ENCODE measurements at regions not wholly inside any gene's neighbourhood (a gene's known extent, or its start where the extent isn't known, plus 50 kb on each side); places are given as distances from the start of the nearest gene placed in this dataset.
"Not testable (repeated sequence)": the region's sequence is repeated elsewhere in the genome, so short reads cannot be mapped to it uniquely, and the experiment has no call there.

DNA sequence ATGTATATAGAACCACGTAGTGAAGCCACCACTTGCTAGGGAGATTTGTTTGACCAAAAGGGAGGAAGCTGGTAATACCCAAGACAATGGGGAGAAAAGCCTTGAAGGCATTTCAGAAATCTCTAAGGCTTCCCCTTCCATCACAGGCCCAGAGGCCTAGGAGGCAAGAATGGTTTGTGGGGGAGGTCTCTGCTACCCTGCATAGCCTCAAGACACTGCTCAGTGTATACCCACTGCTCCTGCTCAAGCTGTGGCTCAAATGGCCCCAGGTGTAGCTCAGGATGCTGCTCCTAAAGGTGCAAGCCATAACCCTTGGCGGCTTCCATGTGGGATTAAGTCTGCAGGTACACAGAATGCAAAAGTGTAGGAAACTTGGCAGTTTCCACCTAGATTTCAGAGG, 1105.8 kb downstream of the GATA3 start:
- in situ Hi-C loops (cut with MboI; ENCODE audit: low sequenced_read_pairs) = no loop called here

DNA sequence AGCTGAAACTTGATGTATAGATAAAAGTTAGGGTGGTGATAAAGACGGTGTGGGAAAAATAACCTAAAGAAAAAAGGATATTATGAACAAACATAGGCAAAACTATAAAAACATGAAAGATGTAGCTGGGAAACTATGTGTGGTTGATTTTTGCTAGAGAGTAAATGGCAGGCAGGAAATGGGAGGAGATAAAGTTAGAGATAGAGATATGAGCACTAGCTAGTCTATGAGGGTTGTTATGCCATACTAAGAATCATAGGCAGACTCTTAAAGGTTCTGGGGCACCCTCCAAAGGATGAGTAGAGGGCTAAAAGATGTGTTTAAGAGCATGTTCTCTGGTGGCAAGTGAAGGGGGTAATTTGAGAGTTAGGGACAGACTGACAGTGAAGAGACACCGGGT, 1109.2 kb downstream of the GATA3 start:
- in situ Hi-C loops (cut with MboI; ENCODE audit: low sequenced_read_pairs) = no loop called here

DNA sequence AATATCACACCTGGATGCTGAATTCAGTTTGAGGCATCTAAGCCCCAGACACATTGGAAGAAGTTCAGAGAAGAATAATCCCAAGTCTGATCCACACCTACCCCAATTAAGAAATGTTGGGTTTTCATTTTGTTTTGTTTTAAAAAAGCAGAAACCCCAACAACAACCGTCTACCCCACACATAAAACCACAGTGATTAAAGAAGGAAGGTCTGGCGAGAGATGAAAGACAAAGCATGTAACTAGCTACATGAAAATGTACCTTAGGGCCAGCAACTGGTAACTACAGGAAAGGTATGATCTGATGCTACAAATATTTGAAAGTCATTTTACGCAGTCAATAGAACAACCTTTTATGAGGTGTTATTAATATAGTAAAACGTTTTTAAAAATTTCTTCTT, 1112.3 kb downstream of the GATA3 start:
- in situ Hi-C loops (cut with MboI; ENCODE audit: low sequenced_read_pairs) = no loop called here

DNA sequence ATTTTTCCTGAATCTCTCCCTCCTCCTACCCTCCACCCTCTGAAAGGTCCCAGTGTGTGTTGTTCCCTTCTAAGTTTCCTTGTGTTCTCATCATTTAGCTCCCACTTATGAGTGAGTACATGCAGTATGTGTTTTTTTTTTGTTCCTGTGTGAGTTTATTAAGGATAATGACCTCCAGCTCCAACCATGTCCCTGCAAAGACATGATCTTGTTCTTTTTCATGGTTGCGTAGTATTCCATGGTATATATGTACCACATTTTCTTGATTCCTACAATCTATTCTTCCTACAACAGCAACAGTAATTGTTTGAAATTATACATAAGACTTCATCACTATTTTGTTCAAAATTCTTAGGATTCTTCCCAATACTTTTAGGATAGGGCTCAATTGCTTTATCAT, 1117.8 kb downstream of the GATA3 start:
- in situ Hi-C loops (cut with MboI; ENCODE audit: low sequenced_read_pairs) = no loop called here

DNA sequence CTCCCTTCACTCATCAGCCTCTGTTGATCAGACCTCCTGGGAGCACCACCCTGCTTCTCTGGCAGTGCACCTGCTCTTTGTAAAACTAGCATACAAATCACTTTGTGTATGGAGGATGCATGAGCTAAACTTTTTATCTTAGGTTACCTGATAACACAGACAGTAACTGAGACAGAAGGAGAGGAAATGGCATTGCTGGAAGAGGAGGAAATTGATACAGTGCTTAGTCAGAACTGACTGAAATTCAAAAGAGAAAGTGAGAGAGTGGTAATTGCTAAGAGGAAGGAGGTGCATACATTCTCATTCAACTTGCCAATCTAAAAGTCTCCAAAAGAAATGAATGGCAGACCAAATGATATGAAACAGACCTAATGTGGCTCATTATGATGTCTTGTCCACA, 1120.7 kb downstream of the GATA3 start:
- in situ Hi-C loops (cut with MboI; ENCODE audit: low sequenced_read_pairs) = no loop called here

DNA sequence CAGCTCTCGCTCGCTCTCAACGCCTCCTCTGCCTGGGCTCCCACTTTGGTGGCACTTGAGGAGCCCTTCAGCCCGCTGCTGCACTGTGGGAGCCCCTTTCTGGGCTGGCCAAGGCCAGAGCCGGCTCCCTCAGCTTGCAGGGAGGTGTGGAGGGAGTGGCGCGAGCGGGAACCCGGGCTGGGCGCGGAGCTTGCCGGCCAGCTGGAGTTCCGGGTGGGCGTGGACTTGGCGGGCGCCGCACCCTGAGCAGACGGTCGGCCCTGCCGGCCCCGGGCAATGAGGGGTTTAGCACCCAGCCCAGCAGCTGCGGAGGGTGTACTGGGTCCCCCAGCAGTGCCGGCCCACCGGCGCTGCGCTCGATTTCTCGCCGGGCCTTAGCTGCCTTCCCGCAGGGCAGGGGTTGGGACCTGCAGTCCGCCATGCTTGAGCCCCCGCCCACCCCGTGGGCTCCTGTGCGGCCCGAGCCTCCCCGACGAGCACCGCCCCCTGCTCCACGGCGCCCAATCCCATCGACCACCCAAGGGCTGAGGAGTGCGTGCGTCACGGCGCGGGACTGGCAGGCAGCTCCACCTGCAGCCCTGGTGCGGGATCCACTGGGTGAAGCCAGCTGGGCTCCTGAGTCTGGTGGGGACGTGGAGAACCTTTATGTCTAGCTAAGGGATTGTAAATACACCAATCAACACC, 1128.9 kb downstream of the GATA3 start:
- in situ Hi-C loops (cut with MboI; ENCODE audit: low sequenced_read_pairs) = not testable (repeated sequence)

DNA sequence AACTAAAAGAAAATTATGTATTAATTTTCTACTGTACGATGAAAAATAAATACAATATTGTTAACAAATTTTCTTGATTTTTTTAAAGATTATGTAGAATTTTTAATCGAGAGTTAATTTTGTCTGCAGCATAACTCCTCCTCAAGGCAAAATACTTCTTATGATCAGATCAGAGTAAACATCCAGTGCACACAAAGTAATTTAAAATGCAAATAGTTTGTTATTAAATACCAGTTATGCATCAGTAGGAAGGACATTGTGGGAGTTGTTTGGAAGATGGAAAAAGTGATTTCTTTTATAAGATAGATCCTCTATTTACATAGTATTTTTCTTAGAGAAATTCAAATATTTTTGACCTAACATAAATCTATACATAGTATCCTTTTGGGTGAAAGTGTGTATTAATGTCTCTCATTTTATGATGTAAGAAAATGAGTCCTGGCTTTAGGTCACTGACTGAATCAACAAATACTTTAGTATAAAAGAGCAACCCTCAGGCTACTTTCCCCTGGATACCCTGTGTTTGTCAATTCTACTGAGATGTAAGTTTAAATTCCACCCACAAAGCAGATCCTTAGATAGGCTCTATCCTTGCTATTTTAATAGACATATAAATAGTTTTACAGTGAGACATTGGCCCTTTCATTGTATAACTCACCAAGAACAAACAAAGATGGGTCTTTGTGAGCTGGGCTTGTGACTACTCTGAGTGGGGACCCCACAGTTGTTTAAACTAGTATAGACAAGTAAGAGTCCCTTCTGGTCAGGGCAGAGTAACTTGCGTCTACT, 1133.7 kb downstream of the GATA3 start:
- in situ Hi-C loops (cut with MboI; ENCODE audit: low sequenced_read_pairs) = no loop called here

DNA sequence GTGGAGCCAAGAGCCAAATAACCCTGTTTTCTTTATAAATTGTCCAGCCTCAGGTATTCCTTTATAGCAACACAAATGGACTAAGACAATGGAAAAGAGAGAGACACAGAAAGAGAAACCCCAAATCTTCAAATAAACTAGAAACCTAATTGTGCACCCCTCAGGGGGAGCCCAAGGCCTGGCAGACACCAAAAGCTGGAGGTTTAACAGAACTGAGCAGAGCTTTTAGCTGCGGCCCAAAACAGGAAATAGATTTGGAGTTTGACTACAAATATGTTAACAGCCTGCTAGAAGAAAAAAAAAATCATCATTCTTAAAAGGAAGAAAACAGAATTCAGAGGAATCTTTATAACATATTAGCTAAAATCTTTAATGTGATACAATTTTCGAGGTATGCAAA, 1135.0 kb downstream of the GATA3 start:
- in situ Hi-C loops (cut with MboI; ENCODE audit: low sequenced_read_pairs) = no loop called here

DNA sequence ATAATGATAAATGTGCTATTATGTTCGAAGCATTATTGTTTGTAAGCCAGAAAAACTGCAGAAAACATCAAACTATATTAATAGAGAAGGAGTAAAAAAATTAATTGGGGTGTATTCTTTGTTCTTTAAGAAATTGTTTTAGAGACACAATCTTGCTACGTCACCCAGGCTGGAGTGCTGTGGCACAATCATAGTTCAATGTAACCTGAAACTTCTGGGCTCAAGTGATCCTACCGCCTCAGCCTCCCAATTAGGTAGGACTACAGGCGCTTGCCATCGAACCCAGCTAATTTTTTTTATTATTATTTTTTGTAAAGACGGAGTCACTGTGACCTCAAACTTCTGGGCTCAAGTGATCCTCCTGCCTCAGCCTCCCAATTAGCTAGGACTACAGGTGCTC, 1138.6 kb downstream of the GATA3 start:
- in situ Hi-C loops (cut with MboI; ENCODE audit: low sequenced_read_pairs) = no loop called here

DNA sequence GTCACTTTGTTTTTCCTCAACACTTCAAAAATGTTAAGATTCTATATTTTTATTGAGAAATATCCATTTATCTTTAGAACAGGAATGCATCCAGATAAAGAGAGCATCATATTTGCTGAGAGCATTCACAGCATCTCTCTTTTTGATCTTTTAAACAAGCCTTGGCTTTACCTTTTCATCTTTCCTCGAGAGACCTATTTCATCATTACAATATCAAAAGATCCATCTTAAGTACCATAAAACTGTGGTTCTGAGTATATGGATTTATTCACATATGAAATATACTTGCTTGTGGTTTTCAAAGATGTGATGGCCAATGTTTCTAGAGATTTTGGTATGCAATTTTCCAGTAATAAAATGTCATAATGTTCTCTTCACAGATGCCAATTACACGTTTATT, 1140.9 kb downstream of the GATA3 start:
- in situ Hi-C loops (cut with MboI; ENCODE audit: low sequenced_read_pairs) = no loop called here

DNA sequence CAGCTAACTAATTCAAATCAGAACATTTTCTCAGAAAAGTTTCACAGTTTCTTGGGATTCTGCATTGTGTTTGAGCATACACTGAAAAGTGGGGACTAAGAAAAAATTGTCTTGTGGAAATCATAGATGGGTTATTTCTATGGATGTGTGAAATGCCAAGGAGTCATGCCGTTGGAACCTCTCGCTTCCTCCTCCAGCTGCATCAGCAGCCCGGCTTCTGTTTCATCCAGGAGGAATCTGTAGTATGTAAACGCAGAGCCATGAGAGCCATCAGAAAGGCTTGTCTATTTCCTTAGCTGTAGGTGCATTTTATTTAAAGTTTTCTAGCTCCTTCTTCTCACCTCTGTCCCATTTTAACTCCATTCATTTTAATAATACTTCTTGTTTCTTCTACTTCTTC, 1144.1 kb downstream of the GATA3 start:
- in situ Hi-C loops (cut with MboI; ENCODE audit: low sequenced_read_pairs) = no loop called here

DNA sequence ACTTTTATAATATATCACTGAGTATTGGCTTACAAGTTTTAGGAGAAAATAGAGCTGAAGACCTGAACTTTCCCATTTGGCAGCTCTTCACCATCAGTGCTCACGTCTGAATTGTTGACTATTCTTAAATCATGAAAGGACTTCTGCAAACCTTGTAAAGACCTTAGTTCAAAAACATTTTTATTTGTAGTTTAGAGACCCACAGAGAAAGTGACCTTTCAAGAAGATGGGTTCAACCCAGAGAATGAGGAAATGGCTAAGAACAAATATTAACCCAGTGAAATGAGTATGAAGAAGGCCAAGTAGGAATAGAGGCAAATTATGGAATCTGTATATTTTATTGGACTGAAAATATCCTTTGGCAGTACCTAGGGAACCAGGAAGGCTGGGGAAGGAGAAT, 1151.1 kb downstream of the GATA3 start:
- in situ Hi-C loops (cut with MboI; ENCODE audit: low sequenced_read_pairs) = loop anchor here (25.0 kb wide), 1 partner anchor 1343 kb away; no protein-coding TSS in a partner anchor

DNA sequence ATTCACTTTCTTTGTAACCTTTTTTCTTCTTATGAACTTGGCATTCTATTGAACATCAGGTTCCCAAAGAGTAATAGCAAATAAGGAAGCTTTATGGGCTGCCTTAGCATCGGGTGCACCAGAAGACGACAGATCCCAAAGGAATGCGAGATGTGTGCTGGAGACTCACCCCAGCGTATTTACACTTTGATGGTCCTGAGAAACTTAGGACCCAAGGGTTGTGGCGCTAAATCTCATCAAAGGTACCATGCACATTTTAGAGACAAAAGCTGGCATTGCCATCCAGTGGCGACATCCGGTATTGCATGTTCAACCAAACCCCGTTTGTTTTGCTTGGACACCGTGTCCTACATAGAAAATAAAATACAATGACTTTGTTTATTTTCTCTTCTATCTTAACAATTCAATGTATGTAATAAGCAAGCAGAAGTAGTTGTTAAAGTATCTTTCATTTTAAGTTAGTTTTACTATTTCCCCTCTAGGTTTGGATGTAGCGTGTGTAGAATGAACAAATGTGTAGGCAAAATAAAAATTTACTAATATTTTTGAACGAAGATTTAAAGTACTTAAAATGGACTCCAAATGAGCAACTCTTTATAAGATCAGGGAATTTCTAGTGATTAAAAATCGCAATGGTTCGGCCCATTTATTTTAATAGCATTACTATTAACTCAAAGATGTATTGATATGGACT, 1154.8 kb downstream of the GATA3 start:
- in situ Hi-C loops (cut with MboI; ENCODE audit: low sequenced_read_pairs) = loop anchor here (25.0 kb wide), 1 partner anchor 1347 kb away; no protein-coding TSS in a partner anchor

DNA sequence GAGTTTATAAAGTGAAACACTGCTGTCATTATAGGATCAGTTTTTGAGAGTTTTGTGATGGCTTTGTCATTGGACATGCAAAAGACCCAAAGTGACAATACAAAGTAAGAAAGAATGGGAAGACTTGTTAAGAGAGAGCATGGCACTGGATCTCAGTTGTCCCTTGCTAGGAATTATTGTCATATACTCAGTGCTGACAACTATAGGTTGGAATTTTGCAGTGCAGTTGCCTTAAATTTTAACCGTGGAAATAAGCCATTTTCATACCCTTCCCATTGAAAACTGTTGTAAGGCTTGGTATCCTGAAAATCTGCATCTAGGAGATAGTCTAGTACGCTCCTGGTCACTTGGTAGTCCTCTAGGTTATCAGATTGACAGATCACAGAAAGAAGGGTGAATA, 1156.7 kb downstream of the GATA3 start:
- in situ Hi-C loops (cut with MboI; ENCODE audit: low sequenced_read_pairs) = loop anchor here (25.0 kb wide), 1 partner anchor 1349 kb away; no protein-coding TSS in a partner anchor

DNA sequence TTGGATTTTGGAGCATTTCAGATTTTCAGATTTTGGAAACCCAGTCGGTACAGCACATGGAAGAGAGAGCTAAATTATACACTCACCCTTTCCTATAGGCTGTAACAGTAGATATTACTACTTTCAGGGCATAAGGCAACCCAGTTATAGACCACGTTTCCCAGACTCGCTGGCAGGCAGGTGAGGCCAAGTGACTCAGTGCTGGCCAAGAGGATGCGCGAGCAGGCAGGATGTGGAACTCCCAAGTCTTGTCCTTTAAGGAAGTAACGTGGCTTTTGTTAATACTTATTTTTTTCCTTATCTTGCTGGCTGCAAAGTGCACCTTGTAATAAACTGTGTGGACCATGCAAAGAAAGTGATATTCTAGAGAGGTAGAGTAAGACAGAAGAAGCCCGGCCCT, 1160.1 kb downstream of the GATA3 start:
- in situ Hi-C loops (cut with MboI; ENCODE audit: low sequenced_read_pairs) = loop anchor here (25.0 kb wide), 1 partner anchor 1352 kb away; no protein-coding TSS in a partner anchor

DNA sequence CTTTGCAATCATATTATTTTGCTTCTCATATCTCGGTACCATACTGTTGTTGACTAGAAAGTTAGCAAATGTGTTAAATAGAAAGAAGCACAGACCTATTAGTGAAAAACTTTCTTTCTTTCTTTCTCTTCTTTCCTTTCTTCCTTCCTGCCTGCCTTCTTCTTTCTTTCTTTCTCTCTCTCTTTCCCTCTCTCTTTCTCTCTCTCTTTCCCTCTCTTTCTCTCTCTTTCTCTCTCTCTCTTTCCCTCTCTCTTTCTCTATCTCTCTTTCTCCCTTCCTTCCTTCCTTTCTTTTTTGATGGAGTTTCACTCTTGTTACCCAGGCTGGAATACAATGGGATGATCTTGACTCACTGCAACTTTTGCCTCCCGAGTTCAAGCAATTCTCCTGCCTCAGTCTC, 1160.6 kb downstream of the GATA3 start:
- in situ Hi-C loops (cut with MboI; ENCODE audit: low sequenced_read_pairs) = loop anchor here (25.0 kb wide), 1 partner anchor 1353 kb away; no protein-coding TSS in a partner anchor

DNA sequence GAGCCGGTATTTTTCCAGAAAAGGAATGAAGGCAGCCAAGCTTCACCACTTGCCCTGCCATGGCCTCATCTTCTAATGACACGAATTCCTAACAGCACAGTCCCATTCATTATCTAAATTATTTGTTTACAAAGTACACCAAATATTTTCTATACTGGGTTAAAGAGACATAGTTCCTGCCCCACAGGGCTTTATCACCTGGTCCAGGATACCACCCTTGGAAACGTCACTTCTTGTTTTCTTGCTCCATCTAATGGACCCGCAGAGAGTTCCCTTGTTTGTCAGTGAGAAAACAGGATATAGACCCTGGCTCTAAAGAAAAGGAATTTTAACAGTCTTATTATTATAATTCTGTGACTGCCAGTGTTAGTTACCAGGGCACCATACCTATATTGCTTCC, 1165.4 kb downstream of the GATA3 start:
- in situ Hi-C loops (cut with MboI; ENCODE audit: low sequenced_read_pairs) = loop anchor here (25.0 kb wide), 1 partner anchor 1358 kb away; no protein-coding TSS in a partner anchor

DNA sequence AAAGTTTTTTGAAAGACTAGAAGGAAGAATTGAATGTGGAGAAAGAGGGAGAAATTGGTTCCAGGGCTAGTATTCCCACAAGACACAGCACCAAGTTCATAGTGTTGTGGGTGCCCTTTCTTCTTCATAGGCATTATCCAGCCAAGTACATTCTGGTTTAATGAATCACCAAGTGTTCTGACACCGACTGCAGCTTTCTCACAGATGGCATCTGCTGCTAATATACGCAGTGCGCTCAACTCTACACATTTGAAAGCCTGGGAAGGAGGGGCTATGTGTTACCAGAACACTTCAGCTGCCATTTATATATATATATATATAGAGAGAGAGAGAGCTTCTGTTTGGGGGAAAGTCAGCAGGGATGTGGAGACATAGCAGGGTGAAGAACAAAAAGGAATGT, 1168.4 kb downstream of the GATA3 start:
- in situ Hi-C loops (cut with MboI; ENCODE audit: low sequenced_read_pairs) = loop anchor here (25.0 kb wide), 1 partner anchor 1361 kb away; no protein-coding TSS in a partner anchor

DNA sequence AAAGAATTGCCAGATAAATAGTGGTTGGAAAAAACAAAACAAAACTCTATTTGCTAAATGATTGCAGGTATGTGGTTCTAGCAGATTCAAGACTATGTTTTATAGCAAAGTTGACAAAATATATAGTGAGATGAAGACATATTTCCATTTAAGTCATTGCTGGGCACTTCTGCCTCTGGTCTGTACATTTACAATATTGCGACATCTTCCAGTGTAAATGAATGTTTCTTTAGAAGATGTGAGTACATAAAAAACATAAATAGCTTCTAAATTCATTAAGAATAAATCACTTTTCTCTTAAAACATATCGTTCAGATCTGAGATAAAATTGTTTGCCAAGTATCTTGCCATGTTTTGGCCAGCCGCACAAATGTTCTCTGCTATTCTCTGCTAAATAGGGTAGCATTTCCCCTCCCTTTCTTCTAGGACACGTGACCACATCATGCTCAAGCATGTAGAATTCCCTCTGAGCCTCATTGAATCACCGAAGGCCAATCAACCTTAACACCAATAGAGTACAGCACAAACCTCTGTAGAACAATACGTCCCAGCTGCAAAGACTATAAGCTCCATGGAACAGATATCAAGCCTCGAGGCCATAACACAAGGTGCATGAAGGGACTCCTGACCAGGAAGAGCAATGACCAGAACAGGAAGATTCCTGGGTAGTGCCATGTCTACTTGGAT, 1173.3 kb downstream of the GATA3 start:
- in situ Hi-C loops (cut with MboI; ENCODE audit: low sequenced_read_pairs) = no loop called here

DNA sequence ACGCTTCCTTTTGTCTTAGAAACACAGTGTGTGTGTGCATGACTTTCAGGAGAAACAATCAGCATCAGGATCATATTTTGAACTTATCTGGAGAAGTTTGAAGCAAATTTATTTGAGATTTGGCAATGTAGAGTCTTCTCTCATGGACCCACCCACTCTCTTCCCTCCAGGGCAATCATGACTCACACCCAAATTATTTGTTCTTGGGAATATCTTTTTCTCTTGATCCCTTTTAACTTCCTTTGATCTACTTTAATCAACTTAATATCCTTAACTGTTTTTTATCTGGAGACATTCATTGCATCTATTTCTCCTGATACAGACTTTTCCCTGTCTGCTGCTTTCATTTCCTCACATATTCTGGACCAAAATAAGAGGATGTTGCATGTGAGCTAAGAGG, 1174.3 kb downstream of the GATA3 start:
- in situ Hi-C loops (cut with MboI; ENCODE audit: low sequenced_read_pairs) = no loop called here

DNA sequence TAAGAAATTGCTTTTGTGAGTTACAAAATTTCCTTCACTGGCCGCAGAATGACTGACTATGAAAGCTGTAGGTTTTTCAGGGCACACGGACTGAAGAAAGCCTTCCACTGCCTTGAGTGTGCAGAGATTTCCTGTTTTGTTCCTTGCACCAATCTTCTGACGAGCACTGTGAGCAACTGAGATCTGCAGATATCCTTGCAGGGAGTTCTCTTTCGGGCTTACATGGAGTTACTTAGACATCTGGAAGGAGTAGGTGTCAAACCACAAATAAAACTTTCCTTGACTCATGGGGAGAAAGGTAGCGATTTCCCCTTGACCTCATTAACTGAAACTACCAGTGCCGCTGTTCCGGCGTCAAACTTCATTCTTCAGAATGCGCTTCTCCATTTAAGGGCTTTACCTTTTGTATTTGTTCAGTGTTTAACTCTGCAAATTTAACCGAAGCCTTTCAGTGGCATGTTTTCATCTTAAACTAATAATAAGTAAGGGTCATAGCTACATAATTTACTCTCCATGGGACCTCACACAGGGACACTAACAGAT, 1175.3 kb downstream of the GATA3 start:
- in situ Hi-C loops (cut with MboI; ENCODE audit: low sequenced_read_pairs) = no loop called here

Data from HL-60/S4 treated with retinoic acid at 250 ng/mL for 4 days and 3 days (cell line).